ENCODE measurements at regions not wholly inside any gene's neighbourhood (a gene's known extent, or its start where the extent isn't known, plus 50 kb on each side); places are given as distances from the start of the nearest gene placed in this dataset.

DNA sequence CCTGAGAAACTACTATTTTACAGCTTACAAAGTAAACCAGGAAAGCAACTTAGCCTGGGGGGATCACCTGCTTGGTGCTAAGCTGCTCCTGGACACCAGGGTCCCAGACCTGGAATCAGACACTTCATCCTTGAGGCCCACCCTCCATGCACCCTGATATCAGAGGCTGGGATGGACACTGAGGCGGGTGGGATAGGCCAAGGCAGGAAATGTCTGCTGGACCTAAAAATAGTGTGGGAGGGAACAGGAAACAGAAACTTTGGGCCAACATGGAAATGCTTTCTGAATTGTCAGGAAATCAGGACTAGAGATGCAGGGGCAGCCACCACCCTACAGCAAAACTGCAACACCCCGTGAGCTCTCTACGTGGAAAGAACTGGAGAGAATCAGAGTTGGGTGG is 101.5 kb upstream of the PODXL start:
- no peak for TF ChIP-seq EZH2 (IDR thresholded peaks at IDR 0.05; ENCODE audit: low read length, unreplicated experiment)
- TF ChIP-seq CTCF (conservative IDR thresholded peaks at IDR 0.05; ENCODE audit: low read depth, low read length), result no peak
- TF ChIP-seq EZH2phosphoT487 (IDR thresholded peaks at IDR 0.05; ENCODE audit: borderline replicate concordance, low read length), result no peak
- DNase-seq, result no peak
- CTCF ChIA-PET, result no interaction called here

DNA sequence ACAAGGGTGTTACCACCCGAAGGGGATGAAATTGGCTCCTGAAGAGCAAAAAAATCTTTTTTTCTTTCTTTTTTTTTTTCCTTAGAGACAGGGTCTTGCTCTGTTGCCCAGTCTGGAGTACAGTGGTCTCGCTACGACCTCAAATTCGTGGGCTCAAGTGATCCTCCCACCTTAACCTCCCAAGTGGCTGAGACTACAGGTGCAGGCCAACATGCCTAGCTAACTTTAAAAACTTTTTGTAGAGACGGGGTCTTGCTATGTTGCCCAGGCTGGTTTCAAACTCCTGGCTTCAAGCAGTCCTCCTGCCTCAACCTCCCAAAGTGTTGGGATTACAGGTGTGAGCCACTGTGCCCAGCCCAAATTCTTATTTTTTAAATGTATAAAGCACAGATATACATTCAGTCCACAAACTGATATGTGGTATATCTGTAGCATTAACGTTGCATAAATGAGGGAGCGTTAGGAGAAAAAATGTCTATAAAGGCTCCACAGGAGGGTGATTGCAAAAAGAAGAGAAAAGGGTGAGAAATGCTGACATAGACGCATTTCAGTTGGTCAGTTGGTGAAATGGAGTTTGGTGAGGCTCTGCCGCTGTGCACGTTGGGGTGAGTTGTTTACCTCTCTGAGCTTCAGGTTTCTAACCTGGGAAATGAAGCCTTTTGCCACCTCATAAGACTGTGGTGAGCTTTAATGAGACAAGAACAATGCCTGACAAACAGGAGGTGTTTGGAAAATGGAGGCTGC is 100.7 kb upstream of the PODXL start:
- H3K27me3 ChIP-seq (ENCODE audit: low read length), result no peaks in the 10 kb centered on the region
- H4K20me1 ChIP-seq (ENCODE audit: low read length), result no peaks in the 10 kb centered on the region
- H2AFZ ChIP-seq (ENCODE audit: low read length), result no peak overlapping the region
- no peak overlapping the region for H3K4me2 ChIP-seq (ENCODE audit: low read length)
- DNase-seq (no peak), ATAC-seq (no peak)
- CTCF ChIA-PET, result no interaction called here
- no peaks in the 10 kb centered on the region for H3F3A ChIP-seq (ENCODE audit: low read length, unreplicated experiment)
- POLR2A ChIA-PET (ENCODE audit: unreplicated experiment), result no interaction called here
- no peak overlapping the region for H3K4me3 ChIP-seq (ENCODE audit: low read length)
- BruUV-seq (replicated peaks), result no TSS peak
- intact Hi-C loops (cut with micrococcal nuclease), result no loop called here
- H3K9ac ChIP-seq (ENCODE audit: low read length), result no peak overlapping the region
- TF ChIP-seq CTCF (conservative IDR thresholded peaks at IDR 0.05; ENCODE audit: low read depth, low read length) (no peak), EZH2phosphoT487 (IDR thresholded peaks at IDR 0.05; ENCODE audit: borderline replicate concordance, low read length) (no peak), EZH2 (IDR thresholded peaks at IDR 0.05; ENCODE audit: low read length, unreplicated experiment) (no peak)
- no peaks in the 10 kb centered on the region for H3K9me3 ChIP-seq (ENCODE audit: low read length)
- no peak overlapping the region for H3K27ac ChIP-seq (ENCODE audit: low read length)
- no peaks in the 10 kb centered on the region for H3K79me2 ChIP-seq (ENCODE audit: low read length)
- no peaks in the 10 kb centered on the region for H3K36me3 ChIP-seq (ENCODE audit: low read depth, low read length)
- H3K9me2 ChIP-seq (replicated peaks; ENCODE audit: low read length), result no peaks in the 10 kb centered on the region
- H3K4me1 ChIP-seq (ENCODE audit: insufficient read depth, low read length), result peaks cover 10% of the 10 kb centered on the region; the same call in 1 of the 2 replicates

More for the DNA sequence above, 101.5 kb upstream of the PODXL start:
- Histone ChIP-seq H3K27ac (ENCODE audit: low read length) (no peak overlapping the region), H3F3A (ENCODE audit: low read length, unreplicated experiment) (no peaks in the 10 kb centered on the region), H3K79me2 (ENCODE audit: low read length) (no peaks in the 10 kb centered on the region), H4K20me1 (ENCODE audit: low read length) (no peaks in the 10 kb centered on the region), H3K36me3 (ENCODE audit: low read depth, low read length) (no peaks in the 10 kb centered on the region), H3K27me3 (ENCODE audit: low read length) (no peaks in the 10 kb centered on the region), H2AFZ (ENCODE audit: low read length) (no peak overlapping the region), H3K4me2 (ENCODE audit: low read length) (no peak overlapping the region), H3K9me3 (ENCODE audit: low read length) (no peaks in the 10 kb centered on the region), H3K4me1 (ENCODE audit: insufficient read depth, low read length) (peaks cover 10% of the 10 kb centered on the region; the same call in 1 of the 2 replicates), H3K4me3 (ENCODE audit: low read length) (no peak overlapping the region), H3K9me2 (replicated peaks; ENCODE audit: low read length) (no peaks in the 10 kb centered on the region), H3K9ac (ENCODE audit: low read length) (no peak overlapping the region)
- ATAC-seq, result no peak
- POLR2A ChIA-PET (ENCODE audit: unreplicated experiment), result no interaction called here
- no TSS peak for BruUV-seq (replicated peaks)
- intact Hi-C loops (cut with micrococcal nuclease), result no loop called here

DNA sequence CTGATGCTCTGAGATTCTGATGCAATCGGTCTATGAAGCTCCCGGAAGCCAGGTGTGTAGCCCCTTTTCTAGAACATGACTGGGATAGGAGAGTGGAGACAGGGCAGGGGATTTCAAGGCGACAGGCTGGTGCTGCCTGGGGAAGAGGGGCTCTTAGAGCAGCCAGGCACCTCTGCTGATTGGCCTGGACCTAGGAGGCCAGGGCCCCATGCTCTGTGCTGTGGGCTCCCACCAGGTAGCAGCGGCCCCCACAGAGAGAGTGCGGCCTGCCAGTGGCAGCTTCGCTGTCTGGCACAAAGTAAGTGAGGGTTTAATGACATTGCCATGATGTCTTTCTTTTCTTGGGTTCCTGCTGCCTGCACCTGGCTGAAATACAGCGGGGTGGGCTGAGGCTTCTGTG is 99.4 kb upstream of the PODXL start:
- Histone ChIP-seq H3K27ac (ENCODE audit: low read length) (no peak overlapping the region), H3K79me2 (ENCODE audit: low read length) (no peaks in the 10 kb centered on the region), H3K27me3 (ENCODE audit: low read length) (no peaks in the 10 kb centered on the region), H3F3A (ENCODE audit: low read length, unreplicated experiment) (no peaks in the 10 kb centered on the region), H3K9me3 (ENCODE audit: low read length) (no peaks in the 10 kb centered on the region), H3K9ac (ENCODE audit: low read length) (no peak overlapping the region), H2AFZ (ENCODE audit: low read length) (no peak overlapping the region), H4K20me1 (ENCODE audit: low read length) (no peaks in the 10 kb centered on the region), H3K4me3 (ENCODE audit: low read length) (no peak overlapping the region), H3K4me2 (ENCODE audit: low read length) (no peak overlapping the region), H3K9me2 (replicated peaks; ENCODE audit: low read length) (no peaks in the 10 kb centered on the region), H3K36me3 (ENCODE audit: low read depth, low read length) (no peaks in the 10 kb centered on the region), H3K4me1 (ENCODE audit: insufficient read depth, low read length) (peaks cover 10% of the 10 kb centered on the region; the same call in 1 of the 2 replicates)
- intact Hi-C loops (cut with micrococcal nuclease), result no loop called here
- DNase-seq (no peak), ATAC-seq (no peak)
- TF ChIP-seq EZH2phosphoT487 (IDR thresholded peaks at IDR 0.05; ENCODE audit: borderline replicate concordance, low read length), result no peak
- no peak for TF ChIP-seq CTCF (conservative IDR thresholded peaks at IDR 0.05; ENCODE audit: low read depth, low read length)
- no peak for TF ChIP-seq EZH2 (IDR thresholded peaks at IDR 0.05; ENCODE audit: low read length, unreplicated experiment)
- ChIA-PET CTCF (interaction anchor here (0.6 kb wide), 1 partner anchor 155 kb away, joined by 3 read pairs; no protein-coding TSS in a partner anchor), POLR2A (ENCODE audit: unreplicated experiment) (no interaction called here)
- no TSS peak for BruUV-seq (replicated peaks)
